Prostate gland (tissue), 2 donors: ENCODE measurements at regions not wholly inside any gene's neighbourhood (a gene's known extent, or its start where the extent isn't known, plus 50 kb on each side); places are given as distances from the start of the nearest gene placed in this dataset.

Experiments
- DNase-seq: peaks from one replicate; pipeline ENCODE4 v3.0.0-alpha.2; 2019; ENCODE audit warnings: low spot score
- H3K27ac ChIP-seq, 2 donors: fragments of 200-600 bp; sonication (generic); 2 replicates each; pipeline ENCODE4 v1.5.1; 2017 to 2019
- H3K27me3 ChIP-seq: fragments of 200-600 bp; sonication (generic); replicated peaks from 2 replicates; pipeline ENCODE4 v1.5.1; 2019; ENCODE audit not compliant: insufficient read depth
- H3K36me3 ChIP-seq, 2 donors: fragments of 200-600 bp; sonication (generic); 1 replicate in 1 of 2; 2 replicates in 1 of 2; pipeline versions ENCODE4 v1.5.1 to v1.8.1; 2017 to 2019
- H3K4me1 ChIP-seq: fragments of 200-600 bp; sonication (generic); replicated peaks from 2 replicates; pipeline ENCODE4 v1.5.1; 2019
- H3K4me3 ChIP-seq, 2 donors: fragments of 200-600 bp; sonication (generic); 2 replicates each; pipeline ENCODE4 v1.5.1; 2017 to 2019
- H3K9me3 ChIP-seq: fragments of 200-600 bp; sonication (generic); 2 replicates; pipeline ENCODE4 v1.5.1; 2017
- POLR2A ChIP-seq: fragments of 450-650 bp; IDR thresholded peaks from one replicate; pipeline ENCODE4 v1.6.1; 2016; ENCODE audit warnings: antibody characterized with exemption, mild to moderate bottlenecking
- POLR2AphosphoS5 ChIP-seq: sonication (generic); formaldehyde crosslinking; IDR thresholded peaks from one replicate; pipeline ENCODE4 v1.6.1; 2017; ENCODE audit warnings: antibody characterized with exemption
- WGBS: methylation state at CpG from one replicate; pipeline ENCODE4 v1.1.5; 2018; 5-methylcytosine and 5-hydroxymethylcytosine counted together
- intact Hi-C: fragments of 100-400 bp; cut with DNase I; formaldehyde crosslinking; loops from one replicate; pipeline ENCODE4 v1.14.2; 2022
- TF ChIP-seq, protein P1 (sequence below), 4 experiments: fragments of 200-600 bp in 2 of 4; fragments of 450-650 bp in 2 of 4; sonication (generic) in 2 of 4; IDR thresholded peaks; 1 replicate in 3 of 4; 2 replicates in 1 of 4; pipeline ENCODE4 v1.5.1; 2016 to 2019; ENCODE audit warnings: antibody characterized with exemption in 4 of 4, mild to moderate bottlenecking in 2 of 4, moderate library complexity in 2 of 4

- Histone ChIP-seq H3K36me3 (no peaks in the 10 kb centered on the region), H3K27ac (no peak overlapping the region), H3K4me1 (no peaks in the 10 kb centered on the region), H3K27me3 (no peaks in the 10 kb centered on the region), H3K4me3 (no peak overlapping the region), H3K9me3 (no peaks in the 10 kb centered on the region)
- no peak for TF ChIP-seq POLR2A
- TF ChIP-seq, protein P1, sequence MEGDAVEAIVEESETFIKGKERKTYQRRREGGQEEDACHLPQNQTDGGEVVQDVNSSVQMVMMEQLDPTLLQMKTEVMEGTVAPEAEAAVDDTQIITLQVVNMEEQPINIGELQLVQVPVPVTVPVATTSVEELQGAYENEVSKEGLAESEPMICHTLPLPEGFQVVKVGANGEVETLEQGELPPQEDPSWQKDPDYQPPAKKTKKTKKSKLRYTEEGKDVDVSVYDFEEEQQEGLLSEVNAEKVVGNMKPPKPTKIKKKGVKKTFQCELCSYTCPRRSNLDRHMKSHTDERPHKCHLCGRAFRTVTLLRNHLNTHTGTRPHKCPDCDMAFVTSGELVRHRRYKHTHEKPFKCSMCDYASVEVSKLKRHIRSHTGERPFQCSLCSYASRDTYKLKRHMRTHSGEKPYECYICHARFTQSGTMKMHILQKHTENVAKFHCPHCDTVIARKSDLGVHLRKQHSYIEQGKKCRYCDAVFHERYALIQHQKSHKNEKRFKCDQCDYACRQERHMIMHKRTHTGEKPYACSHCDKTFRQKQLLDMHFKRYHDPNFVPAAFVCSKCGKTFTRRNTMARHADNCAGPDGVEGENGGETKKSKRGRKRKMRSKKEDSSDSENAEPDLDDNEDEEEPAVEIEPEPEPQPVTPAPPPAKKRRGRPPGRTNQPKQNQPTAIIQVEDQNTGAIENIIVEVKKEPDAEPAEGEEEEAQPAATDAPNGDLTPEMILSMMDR (IDR thresholded peaks at IDR 0.05): no peak
- TF ChIP-seq POLR2AphosphoS5: no peak
- intact Hi-C loops: no loop called here
- WGBS: 85% methylated on average over 1 of the region's 1 CpG
- no peak for DNase-seq
Observed at GRCh38 chr9:87181670-87182069, 234.4 kb upstream of the GAS1 start.

DNA sequence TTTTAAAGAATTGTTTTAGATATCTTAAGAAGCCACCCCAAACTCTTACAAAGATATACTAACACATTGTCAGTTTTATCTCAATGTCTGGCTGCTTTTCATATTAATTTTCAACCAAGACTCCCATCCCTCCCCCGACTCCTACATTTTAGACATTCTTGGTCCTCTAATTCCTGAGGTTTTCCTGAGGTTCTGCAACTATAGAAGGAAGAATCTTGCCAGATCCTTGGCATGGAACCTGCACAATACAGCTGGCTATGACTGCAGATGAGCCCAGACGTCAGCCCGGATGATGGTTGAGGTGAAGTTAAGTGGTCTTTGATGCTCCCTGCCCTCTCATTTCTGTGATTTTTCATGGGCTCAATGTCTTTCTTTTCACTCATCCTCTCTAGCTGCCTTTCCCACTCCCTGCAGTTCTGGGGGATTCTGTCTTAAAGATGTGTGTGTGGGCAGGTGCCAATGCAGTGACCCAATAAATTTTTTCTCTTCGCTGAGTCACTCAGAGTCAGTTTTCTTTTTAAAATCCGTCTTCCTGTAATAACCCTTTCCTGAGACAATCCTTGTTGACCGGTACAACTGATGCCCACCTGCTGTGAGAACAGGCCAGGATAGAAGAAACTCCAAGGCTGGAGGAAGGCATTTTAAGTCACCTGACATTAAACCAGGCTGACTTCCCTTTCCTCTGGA, 237.8 kb upstream of the GAS1 start:
- Histone ChIP-seq H3K27me3 (no peaks in the 10 kb centered on the region), H3K27ac (no peak overlapping the region), H3K4me3 (no peak overlapping the region), H3K4me1 (no peaks in the 10 kb centered on the region), H3K36me3 (no peaks in the 10 kb centered on the region), H3K9me3 (no peaks in the 10 kb centered on the region)
- TF ChIP-seq POLR2AphosphoS5: no peak
- TF ChIP-seq, protein P1 (IDR thresholded peaks at IDR 0.05): no peak
- no peak for TF ChIP-seq POLR2A
- WGBS: 58% methylated on average over 6 of the region's 6 CpGs
- no peak for DNase-seq
- intact Hi-C loops: no loop called here

- intact Hi-C loops: no loop called here
- Histone ChIP-seq H3K27ac (no peak overlapping the region), H3K27me3 (no peaks in the 10 kb centered on the region), H3K4me1 (no peaks in the 10 kb centered on the region), H3K9me3 (no peaks in the 10 kb centered on the region), H3K4me3 (no peak overlapping the region), H3K36me3 (no peaks in the 10 kb centered on the region)
- DNase-seq: no peak
- 89% methylated on average over 4 of the region's 4 CpGs for WGBS
- TF ChIP-seq POLR2AphosphoS5: no peak
Observed at GRCh38 chr9:87187656-87188055, 240.3 kb upstream of the GAS1 start.

DNA sequence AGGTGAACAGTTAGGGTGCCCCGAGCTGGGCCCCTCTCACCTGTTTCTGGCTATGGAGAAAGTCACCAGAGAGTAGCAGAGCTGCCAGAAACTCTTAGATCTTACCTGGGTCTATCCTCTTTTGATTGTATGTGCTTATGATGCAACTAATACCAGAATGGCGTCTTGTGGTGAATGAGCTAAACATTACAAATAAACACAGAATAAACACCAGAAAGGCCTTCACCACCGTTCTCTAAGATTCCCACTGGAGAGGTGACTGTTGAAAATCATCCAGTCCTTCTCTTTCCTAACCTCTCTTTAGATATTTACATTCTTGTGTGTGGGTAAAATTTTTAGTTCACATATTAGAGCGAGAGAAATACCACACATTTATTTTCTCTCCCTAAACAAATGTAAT, 241.7 kb upstream of the GAS1 start:
- intact Hi-C loops: no loop called here
- Histone ChIP-seq H3K36me3 (no peaks in the 10 kb centered on the region), H3K9me3 (no peaks in the 10 kb centered on the region), H3K4me3 (no peak overlapping the region), H3K27ac (no peak overlapping the region), H3K4me1 (no peaks in the 10 kb centered on the region), H3K27me3 (no peaks in the 10 kb centered on the region)
- DNase-seq: no peak
- 93% methylated on average over 4 of the region's 4 CpGs for WGBS
- TF ChIP-seq POLR2AphosphoS5 (no peak), POLR2A (no peak)
- TF ChIP-seq, protein P1 (IDR thresholded peaks at IDR 0.05): no peak

DNA sequence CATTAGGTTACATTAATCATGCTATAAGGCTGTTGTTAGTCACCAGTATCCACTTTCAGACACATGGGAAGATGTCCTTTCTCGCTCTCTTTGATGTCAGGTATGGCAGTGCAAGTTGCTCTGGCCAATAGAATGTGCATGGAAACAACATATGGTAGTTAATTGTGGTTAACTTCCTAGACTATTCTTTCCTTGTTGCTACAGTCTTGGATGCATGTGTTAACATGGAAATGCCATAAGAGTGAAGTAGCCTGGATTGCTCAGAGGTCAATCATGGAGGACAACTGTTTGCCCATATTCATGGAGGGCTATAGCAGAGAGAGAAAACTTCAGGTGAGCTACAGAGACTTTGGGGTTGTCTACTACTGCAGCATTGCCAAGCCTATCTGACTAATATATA, 245.8 kb upstream of the GAS1 start:
- no peaks in the 10 kb centered on the region for H3K36me3 ChIP-seq
- H3K4me1 ChIP-seq: no peaks in the 10 kb centered on the region
- no peaks in the 10 kb centered on the region for H3K9me3 ChIP-seq
- DNase-seq: no peak
- no peak overlapping the region for H3K4me3 ChIP-seq
- intact Hi-C loops: no loop called here
- no peak overlapping the region for H3K27ac ChIP-seq
- no peak for TF ChIP-seq POLR2AphosphoS5
- no peak for TF ChIP-seq POLR2A
- TF ChIP-seq, protein P1 (IDR thresholded peaks at IDR 0.05): no peak
- 97% methylated on average over 1 of the region's 1 CpG for WGBS
- H3K27me3 ChIP-seq: no peaks in the 10 kb centered on the region
